ENCODE measurements at regions not wholly inside any gene's neighbourhood (a gene's known extent, or its start where the extent isn't known, plus 50 kb on each side); places are given as distances from the start of the nearest gene placed in this dataset.

- TF ChIP-seq ZNF565 (CRISPR knock-in tag; conservative IDR thresholded peaks at IDR 0.05; ENCODE audit: low read depth) (no peak), ZFP3 (CRISPR knock-in tag; IDR thresholded peaks at IDR 0.05) (no peak), POU6F1 (CRISPR knock-in tag; IDR thresholded peaks at IDR 0.05; ENCODE audit: borderline replicate concordance, low read depth) (no peak), CSRNP3 (CRISPR knock-in tag; IDR thresholded peaks at IDR 0.05) (no peak), ZNF70 (CRISPR knock-in tag; IDR thresholded peaks at IDR 0.05) (no peak), RARB (CRISPR knock-in tag; IDR thresholded peaks at IDR 0.05) (no peak), GLIS3 (CRISPR knock-in tag; IDR thresholded peaks at IDR 0.05) (no peak), ZC3H10 (CRISPR knock-in tag; IDR thresholded peaks at IDR 0.05) (no peak), ZNF8 (CRISPR knock-in tag; IDR thresholded peaks at IDR 0.05) (no peak), PATZ1 (CRISPR knock-in tag; IDR thresholded peaks at IDR 0.05; ENCODE audit: borderline replicate concordance) (no peak), ARNTL (CRISPR knock-in tag; IDR thresholded peaks at IDR 0.05; ENCODE audit: borderline replicate concordance, low read depth) (no peak), ESRRG (CRISPR knock-in tag; IDR thresholded peaks at IDR 0.05) (no peak), CSDC2 (CRISPR knock-in tag; IDR thresholded peaks at IDR 0.05) (no peak), TCF4 (CRISPR knock-in tag; IDR thresholded peaks at IDR 0.05; ENCODE audit: borderline replicate concordance) (no peak), PPARA (CRISPR knock-in tag; IDR thresholded peaks at IDR 0.05; ENCODE audit: borderline replicate concordance) (no peak), TSHZ2 (CRISPR knock-in tag; IDR thresholded peaks at IDR 0.05) (no peak)
- ATAC-seq: no peak
These were observed 453.3 kb downstream of the BMP2 start for GRCh38 chr20:7220755-7221154.

- TF ChIP-seq ESRRG (CRISPR knock-in tag; IDR thresholded peaks at IDR 0.05) (no peak), PPARA (CRISPR knock-in tag; IDR thresholded peaks at IDR 0.05; ENCODE audit: borderline replicate concordance) (no peak), ZFP3 (CRISPR knock-in tag; IDR thresholded peaks at IDR 0.05) (no peak), ISL1 (CRISPR knock-in tag; IDR thresholded peaks at IDR 0.05) (no peak), ZNF70 (CRISPR knock-in tag; IDR thresholded peaks at IDR 0.05) (no peak), TOX (CRISPR knock-in tag; IDR thresholded peaks at IDR 0.05; ENCODE audit: borderline replicate concordance) (no peak), POU6F1 (CRISPR knock-in tag; IDR thresholded peaks at IDR 0.05; ENCODE audit: borderline replicate concordance, low read depth) (no peak), OSR1 (CRISPR knock-in tag; IDR thresholded peaks at IDR 0.05) (no peak), TCF4 (CRISPR knock-in tag; IDR thresholded peaks at IDR 0.05; ENCODE audit: borderline replicate concordance) (no peak), RARB (CRISPR knock-in tag; IDR thresholded peaks at IDR 0.05) (no peak), ZC3H10 (CRISPR knock-in tag; IDR thresholded peaks at IDR 0.05) (no peak)
- ATAC-seq: no peak
These were observed 458.7 kb downstream of the BMP2 start for GRCh38 chr20:7226156-7226555.

GRCh38 chr20:7231303-7231702, 463.8 kb downstream of the BMP2 start:
- no peak for ATAC-seq
- TF ChIP-seq ZFP3 (CRISPR knock-in tag; IDR thresholded peaks at IDR 0.05) (no peak), ZC3H10 (CRISPR knock-in tag; IDR thresholded peaks at IDR 0.05) (no peak), CREB5 (CRISPR knock-in tag; IDR thresholded peaks at IDR 0.05; ENCODE audit: low read depth) (no peak), TOX (CRISPR knock-in tag; IDR thresholded peaks at IDR 0.05; ENCODE audit: borderline replicate concordance) (no peak), TSHZ2 (CRISPR knock-in tag; IDR thresholded peaks at IDR 0.05) (no peak), TCF4 (CRISPR knock-in tag; IDR thresholded peaks at IDR 0.05; ENCODE audit: borderline replicate concordance) (no peak), ARNTL (CRISPR knock-in tag; IDR thresholded peaks at IDR 0.05; ENCODE audit: borderline replicate concordance, low read depth) (no peak), ZNF8 (CRISPR knock-in tag; IDR thresholded peaks at IDR 0.05) (no peak), RARB (CRISPR knock-in tag; IDR thresholded peaks at IDR 0.05) (no peak), OSR1 (CRISPR knock-in tag; IDR thresholded peaks at IDR 0.05) (no peak), CSRNP3 (CRISPR knock-in tag; IDR thresholded peaks at IDR 0.05) (no peak), ISL1 (CRISPR knock-in tag; IDR thresholded peaks at IDR 0.05) (no peak), PPARA (CRISPR knock-in tag; IDR thresholded peaks at IDR 0.05; ENCODE audit: borderline replicate concordance) (no peak)

Data from SK-N-SH treated with all-trans-retinoic acid at 6 μM for 48 hours (cell line).